SH-SY5Y (cell line): ENCODE measurements at regions not wholly inside any gene's neighbourhood (a gene's known extent, or its start where the extent isn't known, plus 50 kb on each side); places are given as distances from the start of the nearest gene placed in this dataset.

Experiments
- GATA2 ChIP-seq: IDR thresholded peaks from 2 replicates; pipeline ENCODE4 v1.6.1; 2011; ENCODE audit warnings: mild to moderate bottlenecking, low read depth, low read length
- GATA3 ChIP-seq: IDR thresholded peaks from 2 replicates; pipeline ENCODE4 v1.6.1; 2011; ENCODE audit warnings: low read depth, mild to moderate bottlenecking, low read length, moderate library complexity

DNA sequence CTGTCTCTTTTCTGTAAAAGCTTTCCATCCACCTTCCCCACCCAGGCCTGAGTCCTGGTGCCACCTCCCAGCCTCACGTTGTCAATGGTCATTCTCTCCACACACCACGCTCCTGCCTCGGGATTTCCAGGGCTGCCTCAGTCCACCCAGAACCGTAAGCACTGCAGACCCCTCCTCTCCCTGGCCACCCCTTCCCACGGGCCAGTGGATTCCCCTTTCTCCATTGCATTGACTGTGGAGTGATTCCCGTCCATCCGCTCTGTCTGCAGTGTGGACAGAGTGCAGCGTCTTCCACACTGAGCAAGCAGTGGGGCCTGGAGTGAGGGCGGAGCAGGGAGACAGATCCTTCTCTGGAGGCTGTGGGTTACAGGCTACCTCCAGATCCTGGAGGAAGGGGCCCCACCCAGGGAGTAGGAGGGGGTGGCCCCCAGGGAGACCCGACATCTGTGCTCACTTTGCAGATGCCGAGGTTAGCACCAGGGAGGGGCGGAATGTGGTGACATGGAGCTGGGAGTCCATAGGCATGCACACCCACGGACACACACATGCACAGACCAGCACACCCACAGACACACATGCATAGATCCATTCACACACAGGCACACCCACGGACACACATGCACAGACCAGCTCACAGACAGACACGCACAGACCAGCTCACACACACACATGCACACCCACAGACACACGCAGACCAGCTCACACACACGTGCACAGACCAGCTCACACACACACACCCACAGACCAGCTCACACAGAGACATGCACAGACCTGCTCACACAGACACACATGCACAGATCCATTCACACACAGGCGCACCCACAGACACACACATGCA is 109.6 kb upstream of the B3GAT1 start:
- no peak for TF ChIP-seq GATA2
- no peak for TF ChIP-seq GATA3

GRCh38 chr11:134521001-134521400 is 109.0 kb upstream of the B3GAT1 start:
- no peak for TF ChIP-seq GATA3
- TF ChIP-seq GATA2, result no peak

GRCh38 chr11:134519788-134520187 is 107.7 kb upstream of the B3GAT1 start:
- TF ChIP-seq GATA2, result no peak
- no peak for TF ChIP-seq GATA3

DNA sequence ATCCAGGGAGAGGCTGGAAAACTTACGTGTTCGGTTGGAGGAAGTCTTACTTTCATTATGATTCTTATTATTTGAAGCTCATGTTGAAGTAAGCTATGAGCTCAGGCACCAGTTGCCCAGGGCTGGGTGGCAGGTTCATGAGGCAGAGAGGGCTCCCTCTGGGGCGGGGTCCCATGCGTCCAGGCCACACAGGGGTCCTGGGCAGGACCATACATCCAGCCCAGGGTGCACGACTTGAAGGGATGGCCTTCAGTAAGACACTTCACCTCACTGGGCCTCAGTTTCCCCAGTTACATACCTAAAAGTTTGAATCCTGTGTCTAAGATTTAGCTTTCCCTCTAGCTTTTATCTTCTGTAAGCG is 107.3 kb upstream of the B3GAT1 start:
- no peak for TF ChIP-seq GATA3
- TF ChIP-seq GATA2, result no peak

DNA sequence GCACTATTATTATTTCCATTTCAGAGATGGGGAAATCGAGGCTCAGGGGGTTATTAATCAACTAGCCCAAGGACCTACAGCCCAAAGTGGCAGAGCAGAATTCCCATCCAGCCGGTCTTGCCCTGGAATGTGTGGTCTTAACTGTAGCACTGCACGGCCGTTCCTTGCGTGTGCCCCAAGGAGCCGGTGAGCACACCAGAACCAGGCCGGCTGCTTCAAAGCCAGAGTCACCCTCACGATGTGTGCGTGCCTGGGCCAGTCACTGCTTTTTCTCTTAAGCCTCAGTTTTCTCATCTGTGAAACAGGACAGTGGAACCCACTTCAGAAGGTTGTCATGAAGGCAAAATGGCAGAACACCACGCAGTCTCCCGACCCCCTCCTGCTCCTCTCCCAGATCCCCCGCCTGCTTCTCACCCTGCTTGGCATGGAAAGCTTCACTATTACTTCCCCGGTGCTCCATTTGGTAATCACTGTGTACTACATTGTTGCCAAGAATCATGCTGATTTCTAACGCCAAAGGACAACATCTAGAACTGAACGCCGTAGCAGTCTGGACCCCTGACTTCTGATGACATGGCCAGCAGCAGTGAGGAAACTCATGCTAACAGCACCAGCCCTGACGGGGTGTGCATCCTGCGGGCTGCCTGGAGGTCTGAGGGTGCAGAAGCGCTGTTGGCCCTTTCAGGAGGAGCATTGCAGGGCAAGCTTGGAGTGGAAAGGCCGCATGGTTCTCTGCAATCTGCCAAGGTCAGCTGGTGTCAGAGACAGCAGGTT is 106.8 kb upstream of the B3GAT1 start:
- TF ChIP-seq GATA3 (no peak), GATA2 (no peak)

GRCh38 chr11:134517621-134518293 is 105.7 kb upstream of the B3GAT1 start:
- TF ChIP-seq GATA3 (no peak), GATA2 (no peak)

DNA sequence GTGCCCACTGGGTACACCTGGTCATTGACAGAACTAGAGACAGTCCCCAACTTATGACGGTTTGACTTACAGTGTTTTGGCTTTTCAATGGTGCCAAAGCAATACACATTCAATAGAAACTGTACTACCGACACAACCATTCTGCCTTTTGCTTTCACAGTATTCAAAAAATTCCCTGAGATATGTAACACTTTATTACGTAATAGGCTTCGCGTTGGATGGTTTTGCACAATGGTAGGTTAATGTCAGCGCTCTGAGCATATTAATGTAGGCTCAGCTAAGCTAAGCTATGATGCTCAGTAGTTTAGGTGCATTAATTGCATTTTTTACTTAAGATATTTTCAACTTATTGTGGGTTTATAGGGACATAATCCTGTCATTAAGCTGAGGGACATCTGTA is 105.1 kb upstream of the B3GAT1 start:
- TF ChIP-seq GATA3 (no peak), GATA2 (no peak)

- TF ChIP-seq GATA2, result no peak
- no peak for TF ChIP-seq GATA3
Observed at GRCh38 chr11:134516529-134516928, 104.5 kb upstream of the B3GAT1 start.

GRCh38 chr11:134515081-134515960 is 103.3 kb upstream of the B3GAT1 start:
- no peak for TF ChIP-seq GATA3
- no peak for TF ChIP-seq GATA2

DNA sequence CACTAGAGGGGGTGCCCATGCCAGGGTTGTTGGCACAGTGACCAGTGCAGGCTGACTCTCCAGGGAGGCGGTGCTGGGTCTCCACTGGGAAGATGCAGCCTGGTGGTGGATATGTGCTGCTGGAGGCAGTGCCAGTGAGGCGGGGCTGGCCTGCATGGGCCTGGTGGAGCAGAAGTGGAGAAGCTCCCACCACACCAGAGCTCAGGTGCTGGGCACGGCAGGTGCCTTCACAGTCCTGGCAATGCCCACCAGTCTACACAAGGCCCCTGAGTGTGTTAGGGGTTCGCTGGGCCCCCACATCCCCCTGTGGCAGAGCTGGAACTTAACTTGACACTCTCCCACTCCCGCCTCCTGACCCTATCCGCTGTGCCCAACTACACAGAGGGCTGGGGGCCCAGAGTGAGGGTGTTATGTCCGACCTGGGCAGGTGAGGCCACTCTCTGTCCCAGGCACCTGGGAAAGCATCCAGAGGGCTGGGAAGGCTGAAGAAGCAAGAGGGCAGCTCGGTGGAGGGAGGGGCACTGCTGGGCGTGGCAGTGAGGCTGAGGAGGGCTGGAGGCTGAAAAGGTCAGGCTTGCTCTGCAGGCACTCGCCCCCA is 102.4 kb upstream of the B3GAT1 start:
- TF ChIP-seq GATA3 (no peak), GATA2 (no peak)

DNA sequence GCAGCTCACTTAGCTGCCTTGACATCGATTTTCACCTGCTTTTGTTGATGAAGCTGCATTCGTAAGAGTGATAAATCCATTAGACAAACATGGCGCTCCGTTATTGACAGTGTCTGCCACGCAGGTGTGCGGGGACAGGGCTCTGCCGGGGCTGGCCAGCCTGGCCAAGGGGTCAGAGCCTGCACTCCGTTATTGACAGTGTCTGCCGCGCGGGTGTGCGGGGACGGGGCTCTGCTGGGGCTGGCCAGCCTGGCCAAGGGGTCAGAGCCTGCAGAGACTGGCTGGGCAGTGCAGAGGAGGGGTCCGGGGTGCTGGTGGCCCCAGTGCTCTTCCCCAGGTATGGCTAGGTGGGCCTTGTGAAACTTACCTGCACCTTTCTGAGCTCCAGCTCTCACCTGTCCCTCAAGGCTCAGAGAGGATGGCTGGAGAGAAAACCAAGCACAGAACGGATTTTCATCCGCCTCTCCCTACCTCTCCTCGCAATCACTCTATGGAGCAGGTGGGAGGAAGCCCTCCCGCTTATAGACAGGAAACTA is 101.6 kb upstream of the B3GAT1 start:
- TF ChIP-seq GATA2 (no peak), GATA3 (no peak)

DNA sequence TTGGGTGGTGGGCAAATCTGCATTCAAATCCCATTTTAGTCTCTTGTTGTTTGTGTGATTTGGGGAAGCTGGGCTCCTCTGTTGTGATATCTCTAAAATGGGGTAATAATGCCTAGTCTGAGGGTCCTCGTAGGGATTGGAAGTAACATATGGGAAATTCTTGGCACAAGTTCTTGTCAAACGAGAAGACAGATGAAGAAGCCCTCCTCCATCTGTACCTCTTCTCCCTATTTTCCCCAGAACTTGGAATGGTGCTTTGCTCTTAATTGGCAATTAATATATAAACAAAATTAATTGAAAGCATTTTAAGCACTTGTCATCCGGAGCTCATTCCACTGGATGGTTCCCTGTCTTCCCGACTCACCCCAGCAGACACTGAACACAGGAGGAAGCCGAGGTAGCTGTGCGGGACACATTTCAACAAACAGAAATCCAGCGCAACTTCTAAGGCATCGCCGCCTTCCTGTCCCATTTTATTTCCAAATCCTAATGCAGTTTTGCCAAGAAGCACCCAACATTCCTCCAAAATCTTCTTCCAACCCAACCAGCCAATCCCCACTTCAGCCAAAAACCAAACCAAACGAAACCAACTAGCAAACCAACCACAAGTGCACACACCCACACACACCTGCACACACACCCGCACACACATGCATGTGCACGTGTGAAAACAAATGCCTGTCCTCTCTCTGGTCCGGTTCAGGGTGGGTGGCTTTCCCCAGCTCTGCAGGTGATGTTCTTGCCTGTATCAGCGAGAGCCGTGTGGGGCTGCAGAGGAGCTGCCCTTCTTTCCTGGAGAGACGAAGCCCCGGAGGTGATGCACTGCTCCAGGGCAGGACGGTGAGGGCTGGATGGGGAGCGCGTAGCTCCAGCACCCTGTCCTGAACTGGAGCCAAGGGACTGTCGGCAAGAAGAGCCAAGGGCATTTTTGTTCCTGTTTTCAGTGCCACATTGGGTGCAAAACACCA is 100.8 kb upstream of the B3GAT1 start:
- TF ChIP-seq GATA3 (no peak), GATA2 (no peak)
